Endothelial cell of umbilical vein (primary cell): ENCODE measurements at regions not wholly inside any gene's neighbourhood (a gene's known extent, or its start where the extent isn't known, plus 50 kb on each side); places are given as distances from the start of the nearest gene placed in this dataset.

Experiments
- CTCF ChIP-seq, 2 donors: IDR thresholded peaks; 1 replicate in 1 of 2; 2 replicates in 1 of 2; pipeline ENCODE4 v1.5.1; 2011; ENCODE audit warnings: low read length in 2 of 2, mild to moderate bottlenecking in 2 of 2, moderate library complexity in 2 of 2, control low read depth in 1 of 2, inconsistent platforms in 1 of 2, low read depth in 1 of 2; ENCODE audit not compliant: insufficient read depth in 1 of 2; ENCODE audit errors: extremely low read depth in 1 of 2
- POLR2AphosphoS5 ChIP-seq: IDR thresholded peaks from 2 replicates; pipeline ENCODE4 v1.6.1; 2012; ENCODE audit warnings: low read depth, mild to moderate bottlenecking, control low read depth, low read length, moderate library complexity; ENCODE audit not compliant: insufficient read depth

GRCh38 chr5:61277190-61277589 lies 54.9 kb upstream of the ZSWIM6 start:
- peak; percentile 35 to 59 for TF ChIP-seq CTCF (IDR thresholded peaks at IDR 0.05; ENCODE audit: extremely low read depth in 1 of 2, insufficient read depth in 1 of 2, low read depth in 1 of 2, low read length in 2 of 2)
- TF ChIP-seq POLR2AphosphoS5, result no peak
